Stimulated activated CD8-positive, alpha-beta memory T cell treated with anti-CD3 and anti-CD28 coated beads, Interleukin-4, amount 100 ng/mL, for 48 hours (primary cell): ENCODE measurements at regions not wholly inside any gene's neighbourhood (a gene's known extent, or its start where the extent isn't known, plus 50 kb on each side); places are given as distances from the start of the nearest gene placed in this dataset.

Experiments
- DNase-seq: peaks from one replicate; pipeline ENCODE4 v3.0.0-alpha.2; 2020

GRCh38 chr22:48254311-48254873 is 1491.9 kb downstream of the TBC1D22A start:
- DNase-seq: no peak

- no peak for DNase-seq
Observed at GRCh38 chr22:48253573-48253972, 1491.1 kb downstream of the TBC1D22A start.

GRCh38 chr22:48253136-48253535 is 1490.7 kb downstream of the TBC1D22A start:
- no peak for DNase-seq

GRCh38 chr22:48251629-48252028 is 1489.2 kb downstream of the TBC1D22A start:
- no peak for DNase-seq

- DNase-seq: no peak
Observed at GRCh38 chr22:48250937-48251530, 1488.6 kb downstream of the TBC1D22A start.

- DNase-seq: no peak
Observed at GRCh38 chr22:48250286-48250895, 1487.9 kb downstream of the TBC1D22A start.

- no peak for DNase-seq
Observed at GRCh38 chr22:48249713-48250268, 1487.3 kb downstream of the TBC1D22A start.

- DNase-seq: no peak
Observed at GRCh38 chr22:48248901-48249455, 1486.5 kb downstream of the TBC1D22A start.

GRCh38 chr22:48247829-48248228 is 1485.4 kb downstream of the TBC1D22A start:
- no peak for DNase-seq

- no peak for DNase-seq
Observed at GRCh38 chr22:48245196-48245485, 1482.7 kb downstream of the TBC1D22A start.

- DNase-seq: peak; percentile 15
Observed at GRCh38 chr22:48244388-48245195, 1482.1 kb downstream of the TBC1D22A start.

- peak; percentile 2 for DNase-seq
Observed at GRCh38 chr22:48242461-48242864, 1480.0 kb downstream of the TBC1D22A start.

- peak; percentile 22 for DNase-seq
Observed at GRCh38 chr22:48241658-48242057, 1479.2 kb downstream of the TBC1D22A start.

GRCh38 chr22:48240935-48241230 is 1478.4 kb downstream of the TBC1D22A start:
- peak; percentile 2 for DNase-seq

- peak; percentile 3 for DNase-seq
Observed at GRCh38 chr22:48240148-48240934, 1477.9 kb downstream of the TBC1D22A start.

GRCh38 chr22:48239461-48240147 is 1477.2 kb downstream of the TBC1D22A start:
- peak; percentile 8 for DNase-seq

GRCh38 chr22:48238966-48239365 is 1476.5 kb downstream of the TBC1D22A start:
- DNase-seq: no peak

- DNase-seq: peak; percentile 10
Observed at GRCh38 chr22:48238284-48238915, 1476.0 kb downstream of the TBC1D22A start.

GRCh38 chr22:48237466-48238283 is 1475.2 kb downstream of the TBC1D22A start:
- no peak for DNase-seq

GRCh38 chr22:48236261-48236660 is 1473.8 kb downstream of the TBC1D22A start:
- no peak for DNase-seq

- peak; percentile 3 for DNase-seq
Observed at GRCh38 chr22:48235744-48236143, 1473.3 kb downstream of the TBC1D22A start.
